ENCODE measurements at regions not wholly inside any gene's neighbourhood (a gene's known extent, or its start where the extent isn't known, plus 50 kb on each side); places are given as distances from the start of the nearest gene placed in this dataset.

DNA sequence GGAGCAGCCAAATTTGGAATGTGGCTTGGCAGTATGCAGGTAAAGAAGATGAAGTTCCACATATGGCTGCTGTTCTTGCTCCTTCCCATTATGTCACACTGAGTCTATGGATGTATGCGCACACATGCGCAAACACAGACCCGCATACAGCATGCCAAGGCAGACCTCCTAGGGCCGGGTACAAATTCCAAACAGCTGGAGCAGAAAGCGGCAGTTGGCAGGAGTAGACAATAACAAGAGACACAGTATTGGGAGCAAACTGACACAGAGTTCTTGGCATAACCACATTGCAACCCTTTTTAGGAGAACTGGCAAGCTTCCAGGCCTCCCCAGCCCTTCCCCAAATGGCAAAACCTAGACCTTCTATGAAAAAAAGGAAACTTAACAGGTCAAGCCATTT, 268.9 kb downstream of the SP3 start:
- Histone ChIP-seq H3K4me1 (ENCODE audit: insufficient read depth) (no peaks in the 10 kb centered on the region), H3K4me3 (no peak overlapping the region), H3K27me3 (no peaks in the 10 kb centered on the region), H3K9me3 (no peaks in the 10 kb centered on the region), H3K36me3 (no peaks in the 10 kb centered on the region), H3K27ac (no peak overlapping the region)
- no peak for TF ChIP-seq EP300 (IDR thresholded peaks at IDR 0.05)
- TF ChIP-seq POLR2A (IDR thresholded peaks at IDR 0.05): no peak
- TF ChIP-seq CTCF (IDR thresholded peaks at IDR 0.05): no peak
- no peak for DNase-seq
- WGBS, 3 donors: 83 to 86% (median 84%) methylated on average over 5 of the region's 5 CpGs
- intact Hi-C loops (cut with DNase I): no loop called here

DNA sequence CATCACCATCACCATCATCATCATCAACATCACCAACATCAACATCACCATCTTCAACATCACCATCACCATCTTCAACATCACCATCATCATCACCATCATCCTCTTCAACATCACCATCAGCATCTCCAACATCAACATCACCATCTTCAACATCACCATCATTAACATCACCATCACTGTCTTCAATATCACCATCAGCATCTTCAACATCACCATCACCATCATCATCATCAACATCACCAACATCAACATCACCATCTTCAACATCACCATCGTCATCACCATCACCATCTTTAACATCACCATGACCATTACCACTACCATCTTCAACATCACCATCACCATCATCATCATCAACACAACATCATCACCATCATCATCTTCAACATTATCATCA, 267.2 kb downstream of the SP3 start:
- H3K27me3 ChIP-seq: no peaks in the 10 kb centered on the region
- no peaks in the 10 kb centered on the region for H3K36me3 ChIP-seq
- intact Hi-C loops (cut with DNase I): no loop called here
- no peak for DNase-seq
- TF ChIP-seq POLR2A (IDR thresholded peaks at IDR 0.05): no peak
- no peak for TF ChIP-seq CTCF (IDR thresholded peaks at IDR 0.05)
- TF ChIP-seq EP300 (IDR thresholded peaks at IDR 0.05): no peak
- no peak overlapping the region for H3K4me3 ChIP-seq
- H3K27ac ChIP-seq: no peak overlapping the region
- WGBS, 3 donors: 93 to 97% (median 96%) methylated on average over 1 of the region's 1 CpG
- no peaks in the 10 kb centered on the region for H3K4me1 ChIP-seq (ENCODE audit: insufficient read depth)
- H3K9me3 ChIP-seq: no peaks in the 10 kb centered on the region

DNA sequence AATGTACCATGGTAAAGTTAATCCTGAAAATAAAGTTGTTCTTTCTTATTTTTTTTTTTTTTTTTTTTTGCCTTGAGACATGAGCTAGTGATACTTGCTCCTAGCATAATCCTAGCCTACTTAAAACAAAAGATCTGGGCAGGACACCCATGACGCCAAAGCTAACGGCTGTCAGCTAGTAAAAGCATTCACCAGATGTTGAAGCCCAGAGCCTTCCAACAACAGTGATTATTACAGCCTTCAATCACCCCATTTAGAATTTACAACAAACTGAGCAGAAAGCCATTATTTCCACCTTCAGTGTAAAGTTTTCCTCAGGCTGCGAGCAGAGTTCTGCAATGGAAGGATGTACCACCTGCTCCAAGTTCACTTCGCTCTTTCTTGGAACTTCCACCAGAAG, 259.5 kb downstream of the SP3 start:
- H3K4me1 ChIP-seq (ENCODE audit: insufficient read depth): no peaks in the 10 kb centered on the region
- H3K4me3 ChIP-seq: no peak overlapping the region
- H3K27ac ChIP-seq: no peak overlapping the region
- WGBS, 3 donors: 78 to 82% (median 80%) methylated on average over 4 of the region's 4 CpGs
- TF ChIP-seq POLR2A (IDR thresholded peaks at IDR 0.05) (no peak), CTCF (IDR thresholded peaks at IDR 0.05) (no peak), EP300 (IDR thresholded peaks at IDR 0.05) (no peak)
- DNase-seq: no peak
- no peaks in the 10 kb centered on the region for H3K9me3 ChIP-seq
- intact Hi-C loops (cut with DNase I): no loop called here
- no peaks in the 10 kb centered on the region for H3K36me3 ChIP-seq
- H3K27me3 ChIP-seq: no peaks in the 10 kb centered on the region

DNA sequence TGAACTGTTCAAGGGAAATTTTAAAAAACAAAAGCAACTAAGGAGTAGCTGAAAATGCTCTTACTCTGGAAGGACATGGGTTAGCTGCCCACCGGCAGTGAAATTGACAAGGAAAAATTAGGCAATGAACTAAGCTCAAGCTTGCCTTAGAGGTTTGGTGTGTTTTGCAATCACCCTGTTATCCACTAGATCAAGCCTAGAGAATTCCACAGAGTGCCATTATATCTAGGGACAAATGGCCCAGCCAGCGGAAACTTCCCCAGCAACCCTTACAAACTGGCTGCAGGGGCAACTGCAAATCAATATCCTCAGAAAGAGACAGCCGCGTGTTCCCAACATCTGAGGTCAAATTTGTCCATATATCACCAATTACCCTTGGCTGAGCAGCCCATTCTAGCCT, 258.2 kb downstream of the SP3 start:
- WGBS, 3 donors: 85 to 90% (median 87%) methylated on average over 4 of the region's 4 CpGs
- H3K4me1 ChIP-seq (ENCODE audit: insufficient read depth): no peaks in the 10 kb centered on the region
- no peak for TF ChIP-seq EP300 (IDR thresholded peaks at IDR 0.05)
- TF ChIP-seq CTCF (IDR thresholded peaks at IDR 0.05): no peak
- no peak for TF ChIP-seq POLR2A (IDR thresholded peaks at IDR 0.05)

DNA sequence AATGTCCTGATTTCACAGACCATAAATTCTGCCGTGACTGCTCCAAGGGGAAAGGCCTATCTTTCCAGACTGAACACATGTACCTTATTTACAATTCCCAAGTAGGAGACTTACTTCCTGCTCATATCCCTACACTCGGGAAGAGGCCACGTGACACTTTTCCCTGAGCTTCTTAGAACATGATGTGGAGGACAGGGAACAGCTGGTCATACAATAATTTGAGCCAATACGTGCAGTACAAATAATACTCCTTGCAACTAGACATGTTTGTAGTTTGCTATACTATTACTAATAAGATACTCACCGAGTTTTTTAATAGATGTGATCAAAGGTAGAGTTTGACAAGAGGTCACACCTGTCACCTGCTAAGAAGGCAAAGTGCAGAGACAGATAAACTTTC, 256.4 kb downstream of the SP3 start:
- TF ChIP-seq EP300 (IDR thresholded peaks at IDR 0.05) (no peak), POLR2A (IDR thresholded peaks at IDR 0.05) (no peak), CTCF (IDR thresholded peaks at IDR 0.05) (no peak)
- Histone ChIP-seq H3K9me3 (no peaks in the 10 kb centered on the region), H3K4me3 (no peak overlapping the region), H3K36me3 (no peaks in the 10 kb centered on the region), H3K4me1 (ENCODE audit: insufficient read depth) (no peaks in the 10 kb centered on the region), H3K27ac (no peak overlapping the region), H3K27me3 (no peaks in the 10 kb centered on the region)
- intact Hi-C loops (cut with DNase I): no loop called here
- no peak for DNase-seq
- 13 to 18% (median 17%) methylated on average over 5 of the region's 5 CpGs for WGBS, 3 donors

More for the DNA sequence above, 258.2 kb downstream of the SP3 start:
- Histone ChIP-seq H3K9me3 (no peaks in the 10 kb centered on the region), H3K27ac (no peak overlapping the region), H3K27me3 (no peaks in the 10 kb centered on the region), H3K4me3 (no peak overlapping the region), H3K36me3 (no peaks in the 10 kb centered on the region)
- DNase-seq: no peak
- intact Hi-C loops (cut with DNase I): no loop called here

Data from ovary (tissue), 7 donors.